GM19035 (cell line): ENCODE measurements at regions not wholly inside any gene's neighbourhood (a gene's known extent, or its start where the extent isn't known, plus 50 kb on each side); places are given as distances from the start of the nearest gene placed in this dataset.
A peak's percentile ranks its signal among the peaks of the same experiment; 100 is the strongest.
"Not testable (repeated sequence)": the region's sequence is repeated elsewhere in the genome, so short reads cannot be mapped to it uniquely, and the experiment has no call there.

Source experiments
- ATAC-seq: cut with Tn5 transposase; IDR thresholded peaks from one replicate; pipeline ENCODE4 v1.9.1; 2021; ENCODE audit not compliant: unreplicated experiment

DNA sequence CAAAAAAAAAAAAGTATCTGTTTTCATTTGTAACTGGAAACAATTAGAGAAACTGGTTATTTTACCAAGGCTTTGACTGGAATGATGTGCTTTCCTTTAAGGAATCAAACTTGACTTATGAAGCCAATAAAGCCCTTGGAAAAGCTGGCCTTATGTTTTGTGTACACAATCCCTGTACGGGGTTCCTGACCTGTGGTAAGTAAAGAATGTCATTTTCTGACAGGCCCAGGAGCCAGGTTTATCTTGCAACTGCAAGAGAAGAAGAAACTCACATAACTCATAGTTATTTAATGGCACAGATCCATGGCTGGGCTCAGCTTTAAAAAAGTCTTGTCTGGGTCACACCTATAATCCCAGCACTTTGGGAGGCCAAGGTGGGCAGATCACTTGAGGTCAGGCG, 235.9 kb upstream of the RAI14 start:
- not testable (repeated sequence) for ATAC-seq

DNA sequence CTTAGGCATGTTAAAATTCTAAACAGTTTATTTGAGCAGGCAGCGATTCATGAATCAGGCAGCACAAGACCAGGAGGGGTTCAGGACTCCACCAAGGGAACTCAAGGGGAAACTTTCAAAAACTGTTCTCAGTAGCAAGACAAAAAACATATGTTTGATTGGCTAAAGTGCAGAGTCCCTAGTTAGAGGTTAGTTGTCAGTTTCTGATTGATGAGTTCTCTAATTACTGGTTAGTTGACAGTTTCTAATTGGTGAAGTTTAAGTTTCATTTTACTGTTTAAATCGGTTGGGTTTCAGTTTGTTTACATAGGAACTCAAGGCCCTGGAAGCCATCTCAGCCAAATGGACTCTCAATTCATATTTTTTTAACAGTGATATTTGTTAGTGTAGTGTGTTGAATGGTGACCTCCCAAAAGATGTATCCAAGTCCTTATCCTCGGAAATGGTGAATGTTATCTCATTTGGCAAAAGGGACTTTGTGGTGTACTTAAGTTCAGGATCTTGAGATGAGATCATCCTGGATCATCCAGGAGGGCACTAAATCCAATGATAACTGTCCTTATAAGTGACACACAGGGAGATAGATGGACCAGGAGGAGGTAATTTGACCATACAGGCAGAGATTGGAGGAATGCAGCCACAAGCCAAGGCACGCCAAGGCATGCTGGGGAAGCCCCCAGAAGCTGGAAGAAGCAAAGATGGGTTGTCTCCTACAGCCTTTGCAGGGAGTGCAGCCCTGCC, 219.2 kb upstream of the RAI14 start:
- ATAC-seq: no peak

DNA sequence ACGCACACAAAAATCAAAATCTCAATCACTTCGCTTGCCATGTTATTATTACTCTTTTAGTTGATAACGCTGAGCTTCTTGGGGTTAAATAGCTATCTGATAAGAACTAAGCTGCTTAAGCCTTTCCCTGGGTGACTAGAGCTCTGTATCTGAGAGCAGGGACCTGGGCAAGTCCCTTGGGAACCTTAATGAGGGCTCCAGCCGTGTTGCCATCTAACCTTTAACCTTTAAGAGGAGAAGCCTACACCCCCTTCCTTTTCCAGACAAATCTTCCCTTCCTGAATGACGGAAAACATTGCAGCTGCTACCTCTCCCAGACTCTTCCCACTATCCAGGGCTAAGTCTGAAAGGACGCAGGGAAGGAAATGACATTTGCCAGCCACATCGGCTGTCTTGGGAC, 216.5 kb upstream of the RAI14 start:
- ATAC-seq: no peak

DNA sequence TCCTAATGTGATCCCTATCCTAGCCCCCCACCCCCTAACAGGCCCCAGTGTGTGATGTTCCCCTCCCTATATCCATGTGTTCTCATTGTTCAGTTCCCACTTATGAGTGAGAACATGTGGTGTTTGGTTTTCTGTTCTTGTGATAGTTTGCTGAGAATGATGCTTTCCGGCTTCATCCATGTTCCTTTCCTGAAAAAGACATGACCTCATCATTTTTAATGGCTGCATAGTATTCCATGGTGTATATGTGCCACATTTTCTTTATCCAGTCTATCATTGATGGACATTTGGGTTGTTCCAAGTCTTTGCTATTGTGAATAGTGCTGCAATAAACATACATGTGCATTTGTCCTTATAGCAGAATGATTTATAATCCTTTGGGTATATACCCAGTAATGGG, 214.4 kb upstream of the RAI14 start:
- ATAC-seq: not testable (repeated sequence)

DNA sequence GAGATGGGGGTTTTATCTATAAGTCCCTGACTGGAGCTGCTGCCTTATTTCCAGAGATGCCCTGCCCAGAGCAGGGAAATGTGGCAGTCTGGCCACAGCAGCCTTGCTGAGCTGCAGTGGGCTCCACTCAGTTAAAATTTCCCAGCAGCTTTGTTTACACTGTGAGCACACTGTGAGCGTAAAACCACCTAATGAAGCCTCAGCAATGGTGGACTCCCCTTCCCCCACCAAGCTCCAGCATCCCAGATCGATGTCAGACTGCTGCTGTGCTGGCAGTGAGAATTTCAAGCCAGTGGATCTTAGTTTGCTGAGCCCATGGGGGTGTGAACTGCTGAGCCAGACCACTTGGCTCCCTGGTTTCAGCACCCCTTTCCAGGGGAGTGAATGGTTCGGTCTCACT, 208.7 kb upstream of the RAI14 start:
- no peak for ATAC-seq

DNA sequence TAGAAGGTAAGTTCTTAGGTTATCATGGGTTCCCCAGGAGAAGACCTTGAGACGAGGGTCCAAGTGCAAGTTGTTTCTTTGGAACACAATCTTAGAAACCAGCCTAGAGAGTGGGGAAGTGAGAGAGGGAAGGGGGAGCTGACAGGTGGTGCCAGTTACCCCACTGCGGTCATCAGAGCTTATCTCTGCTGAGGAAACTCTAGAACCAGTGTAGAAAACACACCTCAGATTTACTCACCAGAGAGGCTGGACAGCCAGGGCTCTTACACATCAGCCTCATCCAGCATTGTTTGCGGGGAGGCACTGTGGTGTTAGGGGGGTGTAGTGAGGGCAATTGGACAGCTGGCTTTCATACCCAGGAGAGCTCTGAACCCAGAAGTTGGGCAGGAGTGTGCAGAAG, 206.5 kb upstream of the RAI14 start:
- no peak for ATAC-seq

DNA sequence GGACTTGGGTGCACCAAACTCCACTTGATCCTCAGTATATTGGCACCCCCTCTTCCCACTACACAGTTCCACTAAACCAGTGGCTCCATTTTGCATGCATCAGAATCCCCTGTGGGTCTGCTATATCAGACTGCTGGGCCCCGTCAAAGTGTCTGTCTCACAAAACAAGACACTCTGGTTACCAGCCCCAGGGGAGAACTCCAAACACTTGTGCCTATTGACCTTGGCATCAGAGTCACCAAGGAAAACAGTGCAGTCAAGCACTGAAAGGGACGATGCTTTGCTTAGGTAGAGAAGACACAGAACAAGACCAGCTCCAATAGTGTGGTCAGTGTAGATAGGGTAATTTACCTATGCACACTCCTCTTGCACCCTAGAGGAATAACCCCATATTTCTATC, 205.8 kb upstream of the RAI14 start:
- no peak for ATAC-seq

DNA sequence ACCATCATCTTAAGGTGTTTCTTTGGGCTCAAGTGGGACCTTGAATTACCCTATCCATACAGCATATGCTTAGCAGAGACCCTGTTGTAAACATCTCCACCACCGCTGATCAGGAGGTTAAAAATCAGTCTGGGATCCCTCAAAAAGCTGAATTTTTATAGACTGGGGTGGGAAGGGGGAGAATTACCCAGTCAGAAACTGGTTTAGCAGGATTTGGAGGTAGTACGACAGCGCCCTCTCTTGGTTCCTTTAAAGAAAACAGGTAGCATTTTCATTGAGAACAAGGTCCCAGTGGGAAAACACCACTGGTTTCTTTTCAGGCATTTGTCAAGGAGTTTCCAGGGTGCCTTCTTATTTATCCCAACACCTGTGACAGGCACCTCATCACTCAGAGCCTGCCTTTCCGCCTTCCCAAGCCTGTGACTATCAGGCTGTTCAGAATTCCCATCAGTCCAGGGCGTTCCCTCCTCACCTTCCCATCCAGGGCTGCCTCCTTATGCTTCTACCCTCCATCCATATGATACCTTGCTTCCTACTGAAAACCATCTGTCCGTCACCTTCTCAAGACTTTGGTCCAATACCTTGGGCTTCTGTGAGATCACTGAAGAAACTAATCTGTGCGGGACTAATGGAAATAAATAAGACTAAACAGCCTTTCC, 203.8 kb upstream of the RAI14 start:
- ATAC-seq: no peak

DNA sequence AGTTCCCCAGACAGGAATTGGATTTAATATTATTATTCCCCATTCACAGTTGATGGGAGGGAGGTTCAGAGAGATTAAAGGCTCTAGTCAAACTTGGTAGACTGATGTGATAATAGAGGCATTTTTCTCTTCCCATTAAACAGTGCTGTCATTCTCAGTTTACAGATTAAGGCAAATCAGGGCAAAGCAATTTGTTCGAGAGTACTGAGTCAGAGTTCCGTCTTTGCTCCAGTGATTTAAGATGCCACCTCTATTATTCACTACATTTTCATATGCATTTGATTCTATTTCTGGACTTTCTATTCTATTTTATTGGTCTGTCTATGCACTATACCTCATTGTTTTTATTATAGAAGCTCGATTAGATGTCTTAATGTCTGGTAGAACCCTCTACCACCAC, 201.0 kb upstream of the RAI14 start:
- no peak for ATAC-seq

DNA sequence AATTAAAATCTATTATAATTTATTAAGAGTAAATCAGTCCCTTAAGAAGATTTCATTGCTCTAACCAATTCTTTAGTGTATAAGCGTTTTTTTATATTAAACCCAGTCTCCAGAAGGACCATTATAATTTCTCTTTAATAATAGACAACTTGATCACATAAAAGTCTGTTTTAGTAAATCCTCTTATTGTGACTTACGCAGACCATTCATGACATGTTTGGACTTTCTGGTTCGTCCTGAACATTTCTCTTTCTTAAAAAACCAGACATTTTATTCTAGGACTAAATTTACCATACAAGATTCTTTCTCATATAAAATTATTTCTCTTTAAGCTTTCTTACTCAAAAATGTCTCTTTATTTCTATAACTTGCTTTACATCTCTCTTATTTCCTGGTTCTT, 196.2 kb upstream of the RAI14 start:
- ATAC-seq: no peak

DNA sequence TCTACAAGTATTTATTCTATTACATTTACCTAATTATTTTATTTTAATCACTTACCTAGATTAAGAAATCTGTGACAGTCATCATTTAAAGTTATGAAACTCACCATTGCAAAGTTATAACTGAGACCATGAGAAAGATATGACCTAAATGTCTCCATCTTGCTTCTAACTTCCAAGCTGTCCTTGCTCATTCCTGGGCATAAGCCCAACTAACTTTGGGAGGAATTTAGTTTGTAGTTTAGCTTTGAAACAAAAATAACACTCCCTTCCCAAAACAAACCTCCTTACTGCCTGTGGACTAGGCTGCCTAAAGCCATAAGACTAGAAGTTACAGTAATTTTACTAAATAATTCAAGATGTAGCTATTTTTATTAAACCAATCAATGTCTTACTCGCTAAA, 195.6 kb upstream of the RAI14 start:
- no peak for ATAC-seq

DNA sequence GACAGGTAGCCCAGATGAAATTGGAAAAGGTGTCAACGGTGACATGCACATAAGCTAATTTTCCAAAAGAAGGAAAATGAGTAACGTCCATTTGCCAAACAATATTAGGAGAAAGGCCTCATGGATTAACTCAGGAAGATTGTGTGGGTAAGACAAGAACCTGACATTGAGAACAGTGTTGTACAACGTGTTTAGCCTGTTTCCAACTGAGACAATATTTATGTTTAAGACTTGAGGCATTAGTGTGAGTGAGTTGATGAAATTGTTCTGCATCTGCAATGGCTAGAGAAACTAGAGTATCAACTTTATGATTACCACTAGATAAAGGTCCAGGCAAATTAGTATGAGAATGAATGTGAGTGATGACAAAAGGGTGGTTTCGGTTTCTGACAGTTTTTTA, 191.3 kb upstream of the RAI14 start:
- no peak for ATAC-seq

DNA sequence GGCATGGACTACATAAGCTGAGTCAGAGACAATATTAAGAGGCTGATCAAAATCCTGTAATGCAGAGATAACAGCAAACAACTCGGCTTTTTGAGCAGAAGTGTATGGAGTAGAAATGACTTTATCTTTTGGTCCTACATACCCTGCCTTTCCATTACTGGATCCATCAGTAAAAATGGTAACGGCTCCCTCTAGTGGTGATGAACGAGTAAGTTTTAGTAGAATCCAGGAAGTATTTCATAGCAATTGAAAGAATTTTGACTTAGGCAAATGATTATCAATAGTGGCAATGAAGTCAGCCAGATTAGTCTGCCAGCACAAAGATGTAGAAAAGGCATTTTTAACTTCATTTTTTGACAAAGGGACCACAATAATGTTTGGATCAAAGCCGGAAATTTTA, 190.8 kb upstream of the RAI14 start:
- ATAC-seq: not testable (repeated sequence)

DNA sequence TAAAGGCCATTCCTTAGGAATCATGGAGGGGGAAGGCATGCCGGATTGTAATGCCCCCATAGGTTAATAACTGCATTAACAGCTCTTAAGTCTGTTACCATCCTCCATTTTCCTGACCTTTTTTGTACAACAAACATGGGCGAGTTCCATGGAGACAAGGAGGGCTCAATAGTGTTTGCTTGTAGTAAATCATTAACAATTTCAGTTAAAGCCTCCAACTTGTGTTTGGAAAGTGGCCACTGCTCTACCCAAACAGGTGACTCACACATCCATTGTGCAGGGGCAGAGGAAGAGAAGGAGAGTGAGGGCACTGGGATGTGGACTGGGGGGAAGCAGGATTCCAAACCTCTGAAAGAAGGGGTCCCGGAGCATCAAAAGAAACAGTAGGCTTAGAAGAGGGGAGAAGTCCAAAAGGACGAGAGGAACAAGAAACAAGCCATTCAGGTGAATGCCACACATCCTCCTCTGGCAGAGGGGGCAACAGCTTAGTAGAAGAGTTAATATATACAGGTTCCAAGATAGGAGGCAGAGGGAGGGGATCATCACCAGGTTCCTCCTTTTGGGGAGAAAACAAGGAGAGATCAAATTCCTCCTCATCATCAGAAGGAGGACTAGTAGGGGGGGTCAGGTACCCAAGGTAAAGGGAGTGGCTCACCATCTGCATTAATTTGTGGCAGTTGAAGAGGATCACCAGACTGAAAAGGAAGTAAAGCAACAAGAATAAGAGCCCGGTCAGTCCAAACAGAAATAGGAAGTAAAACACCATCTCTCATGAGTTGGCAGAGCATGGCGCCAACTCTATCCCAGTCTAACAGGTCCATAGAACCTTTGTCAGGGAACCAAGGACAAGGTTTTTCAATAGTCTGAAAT, 189.4 kb upstream of the RAI14 start:
- ATAC-seq: not testable (repeated sequence)

DNA sequence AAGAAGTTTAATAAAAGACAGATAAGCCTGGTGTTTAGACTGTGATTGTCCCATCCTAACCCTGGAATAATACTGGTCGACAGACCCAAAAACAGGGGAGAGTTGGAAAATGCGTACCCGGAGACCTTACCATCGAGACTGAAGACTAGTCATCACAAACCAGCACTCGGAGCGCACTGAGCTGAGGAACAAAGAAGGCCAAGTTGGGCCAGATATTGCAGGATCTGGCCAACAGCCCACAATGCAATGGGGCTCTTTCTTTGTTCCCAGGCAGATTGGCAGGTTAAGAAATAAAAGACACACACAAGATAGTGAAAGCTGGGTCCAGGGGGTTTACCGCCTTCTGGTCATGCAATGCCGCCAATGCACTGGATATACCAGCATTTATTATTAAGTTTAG, 188.7 kb upstream of the RAI14 start:
- ATAC-seq: no peak

DNA sequence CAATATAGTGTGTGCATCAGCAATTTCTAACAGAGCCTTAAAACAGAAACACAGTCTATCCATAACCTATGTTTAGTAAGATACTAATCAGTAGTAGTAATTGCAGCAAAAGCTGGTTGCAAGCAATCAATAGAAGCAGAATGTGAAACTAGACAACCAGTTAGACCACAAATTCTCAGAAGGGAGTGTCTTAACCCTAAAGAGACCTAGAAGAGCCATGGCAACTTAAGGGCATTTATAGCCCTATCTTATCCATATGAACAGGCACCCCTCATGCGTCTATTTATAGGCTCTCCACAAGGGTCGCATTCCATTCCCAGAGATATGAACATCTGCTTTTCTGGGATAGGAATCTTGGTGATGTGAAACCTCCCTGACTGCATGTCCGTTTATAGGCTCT, 188.1 kb upstream of the RAI14 start:
- ATAC-seq: peak; percentile 76

DNA sequence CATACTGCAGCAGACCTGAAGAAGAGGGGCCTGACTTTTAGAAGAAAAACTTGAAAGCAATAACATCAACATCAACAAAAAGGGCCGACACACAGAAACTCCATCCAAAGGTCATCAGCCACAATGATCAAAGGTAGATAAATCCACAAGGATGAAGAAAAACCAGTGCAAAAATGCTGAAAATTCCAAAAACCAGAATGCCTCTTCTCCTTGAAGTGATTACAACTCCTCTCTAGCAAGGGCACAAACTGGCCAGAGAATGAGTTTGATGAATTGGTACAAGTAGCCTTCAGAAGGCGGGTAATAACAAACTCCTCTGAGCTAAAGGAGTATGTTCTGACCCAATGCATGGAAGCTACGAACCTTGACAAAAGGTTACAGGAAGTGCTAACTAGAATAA, 186.2 kb upstream of the RAI14 start:
- ATAC-seq: no peak

DNA sequence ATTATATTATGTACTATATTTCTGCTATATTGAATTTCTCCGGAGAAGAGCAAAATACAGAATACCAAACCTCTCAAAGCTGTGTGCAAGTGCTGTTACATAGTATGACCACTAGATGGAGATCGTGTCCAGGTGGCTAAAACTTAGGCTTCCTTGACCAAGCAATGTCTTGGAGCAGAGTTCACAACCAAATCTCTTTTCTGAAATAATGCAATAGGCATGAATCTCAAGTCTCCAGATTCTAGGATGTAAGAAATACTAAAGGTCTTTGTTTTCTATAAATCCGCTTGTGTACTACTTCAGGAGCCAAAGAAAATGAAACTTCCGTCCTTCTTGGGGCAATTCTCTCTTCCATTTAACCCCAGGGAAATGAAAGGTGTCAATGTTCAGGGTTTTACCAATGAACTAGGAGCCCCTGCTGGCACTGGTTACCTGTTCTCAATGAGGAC, 181.5 kb upstream of the RAI14 start:
- peak; percentile 65 for ATAC-seq

DNA sequence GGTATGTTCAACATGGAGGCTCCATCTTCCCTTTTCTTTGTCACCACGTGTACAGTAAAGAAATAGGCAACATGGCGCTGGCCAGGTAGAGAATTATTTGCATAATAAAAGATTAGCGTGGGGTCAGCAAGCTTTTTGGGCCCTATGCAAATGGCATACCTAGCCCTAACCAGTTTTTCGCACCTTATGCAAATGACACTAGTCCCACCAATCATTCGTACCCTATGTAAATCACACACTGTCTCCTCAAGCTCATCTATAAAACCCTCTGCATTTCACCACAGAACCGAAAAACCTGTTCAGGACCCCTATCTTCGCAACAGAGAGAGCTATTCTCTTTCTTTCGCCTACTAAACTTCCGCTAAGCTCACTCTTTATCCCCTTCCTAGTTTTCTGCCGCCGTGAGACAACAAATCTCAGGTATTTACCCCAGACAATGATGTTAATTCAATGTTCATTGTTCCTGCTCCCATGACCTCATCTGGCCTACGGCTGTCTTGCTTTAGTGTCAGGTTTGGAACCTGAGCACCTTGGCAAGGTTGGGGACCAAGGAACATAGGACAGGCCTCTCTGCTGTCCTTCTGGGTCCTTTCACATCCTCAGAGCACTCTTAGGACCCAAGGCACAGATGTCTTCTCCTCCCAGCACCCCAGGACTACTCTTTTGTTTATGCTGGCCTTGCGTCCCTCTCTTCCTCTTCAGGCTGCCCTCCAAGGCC, 180.7 kb upstream of the RAI14 start:
- ATAC-seq: no peak

DNA sequence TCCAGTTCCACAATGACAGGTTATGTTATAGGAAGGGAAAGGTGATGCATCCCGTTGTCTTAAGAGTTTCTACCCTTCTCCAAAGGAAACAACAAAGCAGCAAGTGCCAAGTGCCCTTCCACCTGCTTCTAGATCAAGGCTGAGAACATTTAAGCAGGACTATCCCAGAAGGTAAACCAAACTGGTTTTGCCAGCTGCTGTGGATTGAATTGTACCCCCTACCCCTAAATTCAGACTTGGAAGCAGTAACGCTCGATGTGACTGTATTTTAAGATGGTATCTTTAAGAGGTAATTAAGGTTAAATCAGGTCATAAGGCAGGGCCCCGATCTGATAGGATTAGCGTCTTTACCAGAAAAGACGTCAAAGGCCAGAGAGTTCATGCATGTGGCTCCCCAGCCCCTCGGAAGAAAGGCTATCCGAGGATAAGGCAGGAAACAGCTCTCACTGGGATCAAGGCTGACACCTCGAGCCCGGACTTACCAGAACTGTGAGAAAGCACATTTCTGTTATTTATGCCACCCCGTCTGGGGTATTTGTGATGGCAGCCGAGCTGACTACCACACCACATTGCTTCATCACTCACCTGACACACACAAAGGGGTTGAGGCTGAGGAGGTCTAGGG, 179.1 kb upstream of the RAI14 start:
- ATAC-seq: no peak
